A549 (cell line): ENCODE measurements at regions not wholly inside any gene's neighbourhood (a gene's known extent, or its start where the extent isn't known, plus 50 kb on each side); places are given as distances from the start of the nearest gene placed in this dataset.

ENCODE experiments used
- CTCF ChIP-seq: fragments of >200 bp; sonication (Bioruptor Twin); formaldehyde crosslinking; IDR thresholded peaks from 3 replicates; pipeline ENCODE4 v1.5.1; 2016
- ELK1 ChIP-seq: fragments of 150-350 bp; IDR thresholded peaks from 2 replicates; pipeline ENCODE4 v1.6.1; 2014; ENCODE audit warnings: low read depth, mild to moderate bottlenecking, low read length
- MAFK ChIP-seq: fragments of 450-650 bp; IDR thresholded peaks from 2 replicates; pipeline ENCODE4 v1.6.1; 2014; ENCODE audit not compliant: partially characterized antibody

DNA sequence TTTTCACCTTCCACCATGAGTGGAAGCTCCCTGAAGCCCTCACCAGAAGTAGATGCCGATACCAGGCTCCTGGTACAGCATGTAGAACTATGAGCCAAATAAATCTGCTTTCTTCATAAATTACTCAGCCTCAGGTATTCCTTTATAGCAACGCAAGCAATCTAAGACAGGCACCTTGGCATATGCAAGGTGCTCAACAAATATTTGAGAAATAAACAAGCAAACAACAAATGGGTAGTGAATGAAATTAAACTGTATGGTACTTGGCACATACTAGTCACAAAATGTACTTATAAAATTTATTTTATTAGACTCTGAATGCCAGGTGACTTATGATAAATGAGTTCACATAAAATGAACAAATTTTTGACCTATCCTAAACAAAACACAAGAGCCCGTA, 220.3 kb downstream of the MAFB start:
- no peak for TF ChIP-seq MAFK
- no peak for TF ChIP-seq CTCF
- TF ChIP-seq ELK1: no peak
